ENCODE measurements at regions not wholly inside any gene's neighbourhood (a gene's known extent, or its start where the extent isn't known, plus 50 kb on each side); places are given as distances from the start of the nearest gene placed in this dataset.

GRCh38 chr10:129402459-129402858 is 64.6 kb upstream of the MGMT start:
- Mint-ChIP-seq H3K27me3 (ENCODE audit: low read depth) (no peaks in the 10 kb centered on the region), H3K4me3 (no peak overlapping the region), H3K27ac (ENCODE audit: unreplicated experiment) (no peak overlapping the region), H3K4me1 (no peaks in the 10 kb centered on the region), H3K36me3 (ENCODE audit: low read depth) (no peaks in the 10 kb centered on the region), H3K9me3 (no peaks in the 10 kb centered on the region)
- no peak for DNase-seq (ENCODE audit: low read depth, low spot score)
- no peak for TF ChIP-seq CTCF (conservative IDR thresholded peaks at IDR 0.05)

- H3K4me1 Mint-ChIP-seq = no peaks in the 10 kb centered on the region
- H3K9me3 Mint-ChIP-seq = no peaks in the 10 kb centered on the region
- H3K4me3 Mint-ChIP-seq = no peak overlapping the region
- no peak for TF ChIP-seq CTCF (conservative IDR thresholded peaks at IDR 0.05)
- H3K27ac Mint-ChIP-seq (ENCODE audit: unreplicated experiment) = no peak overlapping the region
- H3K27me3 Mint-ChIP-seq (ENCODE audit: low read depth) = no peaks in the 10 kb centered on the region
- H3K36me3 Mint-ChIP-seq (ENCODE audit: low read depth) = no peaks in the 10 kb centered on the region
- DNase-seq (ENCODE audit: low read depth, low spot score) = no peak
Observed at GRCh38 chr10:129404091-129404490, 63.0 kb upstream of the MGMT start.

- Mint-ChIP-seq H3K4me1 (no peaks in the 10 kb centered on the region), H3K27ac (ENCODE audit: unreplicated experiment) (no peak overlapping the region)
- no peak for TF ChIP-seq CTCF (conservative IDR thresholded peaks at IDR 0.05)
Observed at GRCh38 chr10:129405389-129405788, 61.7 kb upstream of the MGMT start.

GRCh38 chr10:129410688-129411392 is 56.2 kb upstream of the MGMT start:
- Mint-ChIP-seq H3K4me1 (no peaks in the 10 kb centered on the region), H3K36me3 (ENCODE audit: low read depth) (no peaks in the 10 kb centered on the region), H3K27me3 (ENCODE audit: low read depth) (no peaks in the 10 kb centered on the region), H3K9me3 (no peaks in the 10 kb centered on the region), H3K27ac (ENCODE audit: unreplicated experiment) (no peak overlapping the region), H3K4me3 (no peak overlapping the region)
- DNase-seq (ENCODE audit: low read depth, low spot score) = no peak
- no peak for TF ChIP-seq CTCF (conservative IDR thresholded peaks at IDR 0.05)

More at GRCh38 chr10:129405389-129405788, 61.7 kb upstream of the MGMT start:
- Mint-ChIP-seq H3K27me3 (ENCODE audit: low read depth) (no peaks in the 10 kb centered on the region), H3K36me3 (ENCODE audit: low read depth) (no peaks in the 10 kb centered on the region), H3K9me3 (no peaks in the 10 kb centered on the region), H3K4me3 (no peak overlapping the region)
- no peak for DNase-seq (ENCODE audit: low read depth, low spot score)

GRCh38 chr10:129411393-129411705 is 55.7 kb upstream of the MGMT start:
- Mint-ChIP-seq H3K27me3 (ENCODE audit: low read depth) (no peaks in the 10 kb centered on the region), H3K4me1 (peaks cover 3% of the 10 kb centered on the region), H3K36me3 (ENCODE audit: low read depth) (no peaks in the 10 kb centered on the region), H3K4me3 (no peak overlapping the region), H3K27ac (ENCODE audit: unreplicated experiment) (no peak overlapping the region), H3K9me3 (no peaks in the 10 kb centered on the region)
- DNase-seq (ENCODE audit: low read depth, low spot score) = no peak
- TF ChIP-seq CTCF (conservative IDR thresholded peaks at IDR 0.05) = no peak

Data from neural crest cell (in vitro differentiated cells).